Epithelial cell of prostate (primary cell): ENCODE measurements at regions not wholly inside any gene's neighbourhood (a gene's known extent, or its start where the extent isn't known, plus 50 kb on each side); places are given as distances from the start of the nearest gene placed in this dataset.
"Not testable (repeated sequence)": the region's sequence is repeated elsewhere in the genome, so short reads cannot be mapped to it uniquely, and the experiment has no call there.

Experiments used
- DNase-seq: peaks from one replicate; pipeline ENCODE4 v3.0.0-alpha.2; 2011; ENCODE audit warnings: low read depth, low spot score
- H3K27ac ChIP-seq: fragments of 450-650 bp; 2 replicates; pipeline ENCODE4 v1.5.1; 2017; ENCODE audit warnings: mild to moderate bottlenecking

GRCh38 chr7:34327681-34328080 lies 330.3 kb upstream of the NPSR1 start:
- no peak overlapping the region for H3K27ac ChIP-seq
- no peak for DNase-seq

- DNase-seq, result no peak
- no peak overlapping the region for H3K27ac ChIP-seq
These were observed 327.7 kb upstream of the NPSR1 start for GRCh38 chr7:34330308-34330707.

- H3K27ac ChIP-seq, result no peak overlapping the region
- DNase-seq, result no peak
These were observed 326.9 kb upstream of the NPSR1 start for GRCh38 chr7:34331102-34331501.

GRCh38 chr7:34332006-34332405 lies 326.0 kb upstream of the NPSR1 start:
- no peak for DNase-seq
- no peak overlapping the region for H3K27ac ChIP-seq

GRCh38 chr7:34333184-34333583 lies 324.8 kb upstream of the NPSR1 start:
- DNase-seq, result no peak

GRCh38 chr7:34333925-34334324 lies 324.1 kb upstream of the NPSR1 start:
- no peak for DNase-seq
- H3K27ac ChIP-seq, result no peak overlapping the region

More at GRCh38 chr7:34333184-34333583, 324.8 kb upstream of the NPSR1 start:
- H3K27ac ChIP-seq, result no peak overlapping the region

GRCh38 chr7:34337163-34337562 lies 320.9 kb upstream of the NPSR1 start:
- H3K27ac ChIP-seq, result no peak overlapping the region
- no peak for DNase-seq

GRCh38 chr7:34338961-34339526 lies 319.0 kb upstream of the NPSR1 start:
- peak; percentile 50 for DNase-seq
- H3K27ac ChIP-seq, result peak overlapping the region; percentile 86

GRCh38 chr7:34341326-34341725 lies 316.7 kb upstream of the NPSR1 start:
- DNase-seq, result no peak
- H3K27ac ChIP-seq, result peak overlapping the region; percentile 67

- DNase-seq, result no peak
- H3K27ac ChIP-seq, result no peak overlapping the region
These were observed 315.6 kb upstream of the NPSR1 start for GRCh38 chr7:34342387-34342786.

GRCh38 chr7:34343667-34344066 lies 314.4 kb upstream of the NPSR1 start:
- no peak overlapping the region for H3K27ac ChIP-seq
- DNase-seq, result no peak

- DNase-seq, result no peak
- no peak overlapping the region for H3K27ac ChIP-seq
These were observed 304.0 kb upstream of the NPSR1 start for GRCh38 chr7:34354011-34354410.

GRCh38 chr7:34354899-34355298 lies 303.1 kb upstream of the NPSR1 start:
- no peak for DNase-seq
- no peak overlapping the region for H3K27ac ChIP-seq

GRCh38 chr7:34357068-34357467 lies 300.9 kb upstream of the NPSR1 start:
- H3K27ac ChIP-seq, result peak overlapping the region; percentile 58
- DNase-seq, result peak; percentile 55

GRCh38 chr7:34357946-34358345 lies 300.1 kb upstream of the NPSR1 start:
- DNase-seq, result no peak
- H3K27ac ChIP-seq, result peak overlapping the region; percentile 58

GRCh38 chr7:34358578-34358977 lies 299.4 kb upstream of the NPSR1 start:
- not testable (repeated sequence) for H3K27ac ChIP-seq, DNase-seq

GRCh38 chr7:34361663-34362250 lies 296.3 kb upstream of the NPSR1 start:
- no peak for DNase-seq
- no peak overlapping the region for H3K27ac ChIP-seq

- no peak overlapping the region for H3K27ac ChIP-seq
- DNase-seq, result no peak
These were observed 295.4 kb upstream of the NPSR1 start for GRCh38 chr7:34362621-34363020.

- no peak overlapping the region for H3K27ac ChIP-seq
- DNase-seq, result no peak
These were observed 293.9 kb upstream of the NPSR1 start for GRCh38 chr7:34364130-34364529.

- H3K27ac ChIP-seq, result peak overlapping the region; percentile 37
- DNase-seq, result peak; percentile 50
These were observed 293.0 kb upstream of the NPSR1 start for GRCh38 chr7:34365011-34365410.

GRCh38 chr7:34365611-34366010 lies 292.4 kb upstream of the NPSR1 start:
- no peak for DNase-seq
- peak overlapping the region; percentile 37 for H3K27ac ChIP-seq

- no peak for DNase-seq
- H3K27ac ChIP-seq, result no peak overlapping the region
These were observed 286.1 kb upstream of the NPSR1 start for GRCh38 chr7:34371922-34372321.
